ENCODE measurements at regions not wholly inside any gene's neighbourhood (a gene's known extent, or its start where the extent isn't known, plus 50 kb on each side); places are given as distances from the start of the nearest gene placed in this dataset.
A peak's percentile ranks its signal among the peaks of the same experiment; 100 is the strongest.

GRCh38 chr10:2883238-2883637 is 184.1 kb upstream of the PFKP start (continued):
- TF ChIP-seq, protein P1, sequence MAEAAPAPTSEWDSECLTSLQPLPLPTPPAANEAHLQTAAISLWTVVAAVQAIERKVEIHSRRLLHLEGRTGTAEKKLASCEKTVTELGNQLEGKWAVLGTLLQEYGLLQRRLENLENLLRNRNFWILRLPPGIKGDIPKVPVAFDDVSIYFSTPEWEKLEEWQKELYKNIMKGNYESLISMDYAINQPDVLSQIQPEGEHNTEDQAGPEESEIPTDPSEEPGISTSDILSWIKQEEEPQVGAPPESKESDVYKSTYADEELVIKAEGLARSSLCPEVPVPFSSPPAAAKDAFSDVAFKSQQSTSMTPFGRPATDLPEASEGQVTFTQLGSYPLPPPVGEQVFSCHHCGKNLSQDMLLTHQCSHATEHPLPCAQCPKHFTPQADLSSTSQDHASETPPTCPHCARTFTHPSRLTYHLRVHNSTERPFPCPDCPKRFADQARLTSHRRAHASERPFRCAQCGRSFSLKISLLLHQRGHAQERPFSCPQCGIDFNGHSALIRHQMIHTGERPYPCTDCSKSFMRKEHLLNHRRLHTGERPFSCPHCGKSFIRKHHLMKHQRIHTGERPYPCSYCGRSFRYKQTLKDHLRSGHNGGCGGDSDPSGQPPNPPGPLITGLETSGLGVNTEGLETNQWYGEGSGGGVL (tag by site-specific recombination; IDR thresholded peaks at IDR 0.05) = no peak
- TF ChIP-seq WT1 (tag by site-specific recombination; IDR thresholded peaks at IDR 0.05) (peak; percentile 51), ZNF157 (tag by site-specific recombination; IDR thresholded peaks at IDR 0.05) (no peak), ZNF211 (tag by site-specific recombination; IDR thresholded peaks at IDR 0.05; ENCODE audit: low read depth) (no peak), ZBTB8A (tag by site-specific recombination; IDR thresholded peaks at IDR 0.05) (no peak), ZBTB11 (tag by site-specific recombination; conservative IDR thresholded peaks at IDR 0.05; ENCODE audit: low read depth) (no peak), ZNF510 (tag by site-specific recombination; IDR thresholded peaks at IDR 0.05; ENCODE audit: insufficient replicate concordance) (no peak), TSHZ1 (tag by site-specific recombination; IDR thresholded peaks at IDR 0.05; ENCODE audit: borderline replicate concordance) (no peak), ZNF155 (tag by site-specific recombination; IDR thresholded peaks at IDR 0.05) (no peak), OSR2 (tag by site-specific recombination; IDR thresholded peaks at IDR 0.05) (peak; percentile 88), ZNF626 (tag by site-specific recombination; IDR thresholded peaks at IDR 0.05) (no peak), ZNF792 (tag by site-specific recombination; IDR thresholded peaks at IDR 0.05) (no peak), ZNF146 (tag by site-specific recombination; IDR thresholded peaks at IDR 0.05) (no peak), HOXA7 (CRISPR knock-in tag; IDR thresholded peaks at IDR 0.05; ENCODE audit: borderline replicate concordance) (no peak), BCL11B (tag by site-specific recombination; IDR thresholded peaks at IDR 0.05; ENCODE audit: low read depth) (no peak), EGR2 (tag by site-specific recombination; IDR thresholded peaks at IDR 0.05; ENCODE audit: low read depth) (no peak)
- TF ChIP-seq, protein P2, sequence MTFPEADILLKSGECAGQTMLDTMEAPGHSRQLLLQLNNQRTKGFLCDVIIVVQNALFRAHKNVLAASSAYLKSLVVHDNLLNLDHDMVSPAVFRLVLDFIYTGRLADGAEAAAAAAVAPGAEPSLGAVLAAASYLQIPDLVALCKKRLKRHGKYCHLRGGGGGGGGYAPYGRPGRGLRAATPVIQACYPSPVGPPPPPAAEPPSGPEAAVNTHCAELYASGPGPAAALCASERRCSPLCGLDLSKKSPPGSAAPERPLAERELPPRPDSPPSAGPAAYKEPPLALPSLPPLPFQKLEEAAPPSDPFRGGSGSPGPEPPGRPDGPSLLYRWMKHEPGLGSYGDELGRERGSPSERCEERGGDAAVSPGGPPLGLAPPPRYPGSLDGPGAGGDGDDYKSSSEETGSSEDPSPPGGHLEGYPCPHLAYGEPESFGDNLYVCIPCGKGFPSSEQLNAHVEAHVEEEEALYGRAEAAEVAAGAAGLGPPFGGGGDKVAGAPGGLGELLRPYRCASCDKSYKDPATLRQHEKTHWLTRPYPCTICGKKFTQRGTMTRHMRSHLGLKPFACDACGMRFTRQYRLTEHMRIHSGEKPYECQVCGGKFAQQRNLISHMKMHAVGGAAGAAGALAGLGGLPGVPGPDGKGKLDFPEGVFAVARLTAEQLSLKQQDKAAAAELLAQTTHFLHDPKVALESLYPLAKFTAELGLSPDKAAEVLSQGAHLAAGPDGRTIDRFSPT (tag by site-specific recombination; IDR thresholded peaks at IDR 0.05) = no peak
- TF ChIP-seq, protein P3, sequence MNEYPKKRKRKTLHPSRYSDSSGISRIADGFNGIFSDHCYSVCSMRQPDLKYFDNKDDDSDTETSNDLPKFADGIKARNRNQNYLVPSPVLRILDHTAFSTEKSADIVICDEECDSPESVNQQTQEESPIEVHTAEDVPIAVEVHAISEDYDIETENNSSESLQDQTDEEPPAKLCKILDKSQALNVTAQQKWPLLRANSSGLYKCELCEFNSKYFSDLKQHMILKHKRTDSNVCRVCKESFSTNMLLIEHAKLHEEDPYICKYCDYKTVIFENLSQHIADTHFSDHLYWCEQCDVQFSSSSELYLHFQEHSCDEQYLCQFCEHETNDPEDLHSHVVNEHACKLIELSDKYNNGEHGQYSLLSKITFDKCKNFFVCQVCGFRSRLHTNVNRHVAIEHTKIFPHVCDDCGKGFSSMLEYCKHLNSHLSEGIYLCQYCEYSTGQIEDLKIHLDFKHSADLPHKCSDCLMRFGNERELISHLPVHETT (tag by site-specific recombination; IDR thresholded peaks at IDR 0.05) = 0 out of 2 replicates have a peak, but pooled peaks have one; percentile 45
- TF ChIP-seq, protein P4, sequence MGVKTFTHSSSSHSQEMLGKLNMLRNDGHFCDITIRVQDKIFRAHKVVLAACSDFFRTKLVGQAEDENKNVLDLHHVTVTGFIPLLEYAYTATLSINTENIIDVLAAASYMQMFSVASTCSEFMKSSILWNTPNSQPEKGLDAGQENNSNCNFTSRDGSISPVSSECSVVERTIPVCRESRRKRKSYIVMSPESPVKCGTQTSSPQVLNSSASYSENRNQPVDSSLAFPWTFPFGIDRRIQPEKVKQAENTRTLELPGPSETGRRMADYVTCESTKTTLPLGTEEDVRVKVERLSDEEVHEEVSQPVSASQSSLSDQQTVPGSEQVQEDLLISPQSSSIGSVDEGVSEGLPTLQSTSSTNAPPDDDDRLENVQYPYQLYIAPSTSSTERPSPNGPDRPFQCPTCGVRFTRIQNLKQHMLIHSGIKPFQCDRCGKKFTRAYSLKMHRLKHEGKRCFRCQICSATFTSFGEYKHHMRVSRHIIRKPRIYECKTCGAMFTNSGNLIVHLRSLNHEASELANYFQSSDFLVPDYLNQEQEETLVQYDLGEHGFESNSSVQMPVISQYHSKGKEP (tag by site-specific recombination; IDR thresholded peaks at IDR 0.05) = peak; percentile 48; the same call in 1 of the 2 replicates
